HEK293T (cell line): ENCODE measurements at regions not wholly inside any gene's neighbourhood (a gene's known extent, or its start where the extent isn't known, plus 50 kb on each side); places are given as distances from the start of the nearest gene placed in this dataset.

Source experiments
- CTCF ChIA-PET: fragments of 350-600 bp; formaldehyde crosslinking; extraction: SDS; loops from one replicate; lab custom pipeline; 2021; ENCODE audit warnings: antibody characterized with exemption, inconsistent platforms; lab: Yijun Ruan, JAX
- POLR2A ChIA-PET: fragments of 350-600 bp; formaldehyde crosslinking; extraction: SDS; loops from one replicate; lab custom pipeline; 2020; ENCODE audit warnings: antibody characterized with exemption, inconsistent platforms; lab: Yijun Ruan, JAX
- DNase-seq: peaks from one replicate; pipeline ENCODE4 v3.0.0; 2012; ENCODE audit warnings: mixed read lengths; ENCODE audit errors: extremely low spot score
- ARNT ChIP-seq: fragments of 450-650 bp; IDR thresholded peaks from 2 replicates; pipeline ENCODE4 v1.6.1; 2017; ENCODE audit warnings: mild to moderate bottlenecking
- BHLHE40 ChIP-seq: fragments of 450-650 bp; IDR thresholded peaks from 2 replicates; pipeline ENCODE4 v1.6.1; 2016; ENCODE audit warnings: mild to moderate bottlenecking, moderate library complexity, borderline replicate concordance
- CTBP1 ChIP-seq: fragments of 450-650 bp; IDR thresholded peaks from 2 replicates; pipeline ENCODE4 v1.6.1; 2016; ENCODE audit warnings: borderline replicate concordance
- ELF4 ChIP-seq: fragments of 450-650 bp; IDR thresholded peaks from 2 replicates; pipeline ENCODE4 v1.6.1; 2017; ENCODE audit warnings: antibody characterized with exemption
- FOXA1 ChIP-seq: fragments of 450-650 bp; IDR thresholded peaks from 2 replicates; pipeline ENCODE4 v1.6.1; 2016; ENCODE audit warnings: mild to moderate bottlenecking
- FOXK2 ChIP-seq: fragments of 450-650 bp; IDR thresholded peaks from 2 replicates; pipeline ENCODE4 v1.6.1; 2016; ENCODE audit warnings: mild to moderate bottlenecking
- FOXM1 ChIP-seq: fragments of 450-650 bp; IDR thresholded peaks from 2 replicates; pipeline ENCODE4 v1.6.1; 2017; ENCODE audit warnings: mild to moderate bottlenecking, borderline replicate concordance
- HDGF ChIP-seq: fragments of 450-650 bp; IDR thresholded peaks from 2 replicates; pipeline ENCODE4 v1.6.1; 2017; ENCODE audit warnings: antibody characterized with exemption, borderline replicate concordance
- L3MBTL2 ChIP-seq: fragments of 450-650 bp; conservative IDR thresholded peaks from 2 replicates; pipeline ENCODE4 v1.6.1; 2016; ENCODE audit warnings: mild to moderate bottlenecking
- LEF1 ChIP-seq: fragments of 450-650 bp; IDR thresholded peaks from 2 replicates; pipeline ENCODE4 v1.6.1; 2017; ENCODE audit warnings: mild to moderate bottlenecking, borderline replicate concordance
- NFRKB ChIP-seq: fragments of 450-650 bp; IDR thresholded peaks from 2 replicates; pipeline ENCODE4 v1.6.1; 2016; ENCODE audit warnings: mild to moderate bottlenecking, moderate library complexity
- PKNOX1 ChIP-seq: fragments of 450-650 bp; IDR thresholded peaks from 2 replicates; pipeline ENCODE4 v1.6.1; 2016
- SP1 ChIP-seq: fragments of 450-650 bp; IDR thresholded peaks from 2 replicates; pipeline ENCODE4 v1.6.1; 2017
- SUZ12 ChIP-seq: fragments of 450-650 bp; IDR thresholded peaks from 2 replicates; pipeline ENCODE4 v1.6.1; 2016; ENCODE audit warnings: mild to moderate bottlenecking
- TARDBP ChIP-seq: fragments of 450-650 bp; IDR thresholded peaks from 2 replicates; pipeline ENCODE4 v1.6.1; 2016
- ZNF384 ChIP-seq: fragments of 450-650 bp; IDR thresholded peaks from 2 replicates; pipeline ENCODE4 v1.6.1; 2016

DNA sequence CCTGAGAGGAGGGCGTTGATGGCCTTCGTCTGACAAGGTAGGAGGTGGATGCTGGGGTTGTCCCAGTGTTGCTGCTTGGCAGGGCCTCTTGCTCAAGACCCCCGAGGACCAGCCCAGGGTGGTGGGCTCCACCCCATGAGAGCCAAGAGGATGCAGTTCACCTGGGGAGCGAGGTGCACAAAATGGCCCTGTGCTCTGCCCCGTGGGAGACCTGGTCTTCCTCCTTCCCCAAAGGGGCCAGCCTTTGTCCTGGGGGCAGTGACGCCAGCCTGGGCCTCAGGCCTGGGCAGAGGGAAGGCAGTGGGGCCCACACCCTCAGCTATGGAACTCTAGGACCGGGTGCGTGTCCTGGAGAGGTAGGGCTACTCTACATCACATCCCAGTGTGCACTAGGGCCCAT is 1233.3 kb downstream of the TBC1D22A start:
- ChIA-PET CTCF (no interaction called here), POLR2A (no interaction called here)
- DNase-seq, result no peak
- TF ChIP-seq L3MBTL2 (no peak), FOXM1 (no peak), LEF1 (no peak), ARNT (no peak)

GRCh38 chr22:47995264-47995627 is 1232.8 kb downstream of the TBC1D22A start:
- ChIA-PET POLR2A (no interaction called here), CTCF (no interaction called here)
- no peak for TF ChIP-seq CTBP1
- TF ChIP-seq ARNT, result no peak
- TF ChIP-seq NFRKB, result no peak
- no peak for TF ChIP-seq BHLHE40
- TF ChIP-seq LEF1, result no peak
- no peak for TF ChIP-seq ELF4
- no peak for TF ChIP-seq ZNF384
- TF ChIP-seq L3MBTL2, result no peak
- TF ChIP-seq SP1, result no peak
- no peak for TF ChIP-seq SUZ12
- TF ChIP-seq FOXM1, result no peak
- TF ChIP-seq FOXK2, result no peak
- no peak for TF ChIP-seq PKNOX1
- no peak for TF ChIP-seq HDGF

GRCh38 chr22:47994601-47995263 is 1232.3 kb downstream of the TBC1D22A start:
- POLR2A ChIA-PET, result no interaction called here
- CTCF ChIA-PET, result no interaction called here
- no peak for TF ChIP-seq TARDBP
- TF ChIP-seq ARNT, result no peak
- TF ChIP-seq ELF4, result no peak
- no peak for TF ChIP-seq FOXA1
- TF ChIP-seq PKNOX1, result no peak
- TF ChIP-seq BHLHE40, result no peak
- TF ChIP-seq L3MBTL2, result no peak
- TF ChIP-seq LEF1, result no peak
- no peak for TF ChIP-seq SP1
- TF ChIP-seq FOXK2, result no peak
- no peak for TF ChIP-seq SUZ12
- TF ChIP-seq HDGF, result no peak
- no peak for TF ChIP-seq NFRKB
- TF ChIP-seq CTBP1, result no peak
- TF ChIP-seq FOXM1, result no peak
- no peak for TF ChIP-seq ZNF384
- DNase-seq, result no peak

More at GRCh38 chr22:47995264-47995627, 1232.8 kb downstream of the TBC1D22A start:
- DNase-seq, result no peak

- ChIA-PET CTCF (no interaction called here), POLR2A (no interaction called here)
- no peak for DNase-seq
- TF ChIP-seq FOXM1, result no peak
- TF ChIP-seq FOXK2, result no peak
- TF ChIP-seq L3MBTL2, result no peak
- TF ChIP-seq ELF4, result no peak
- TF ChIP-seq SUZ12, result no peak
- TF ChIP-seq FOXA1, result no peak
- no peak for TF ChIP-seq ARNT
- TF ChIP-seq TARDBP, result no peak
- no peak for TF ChIP-seq BHLHE40
- no peak for TF ChIP-seq HDGF
- no peak for TF ChIP-seq LEF1
- TF ChIP-seq ZNF384, result no peak
- TF ChIP-seq SP1, result no peak
- no peak for TF ChIP-seq CTBP1
- TF ChIP-seq NFRKB, result no peak
- no peak for TF ChIP-seq PKNOX1
These were observed 1231.6 kb downstream of the TBC1D22A start for GRCh38 chr22:47994045-47994444.

GRCh38 chr22:47990481-47990880 is 1228.0 kb downstream of the TBC1D22A start:
- TF ChIP-seq SUZ12 (no peak), FOXK2 (no peak), CTBP1 (no peak), L3MBTL2 (no peak), FOXM1 (no peak), SP1 (no peak), ZNF384 (no peak), FOXA1 (no peak), TARDBP (no peak), ARNT (no peak), HDGF (no peak), BHLHE40 (no peak), ELF4 (no peak), LEF1 (no peak)
- no peak for DNase-seq
- POLR2A ChIA-PET, result no interaction called here
- CTCF ChIA-PET, result no interaction called here

DNA sequence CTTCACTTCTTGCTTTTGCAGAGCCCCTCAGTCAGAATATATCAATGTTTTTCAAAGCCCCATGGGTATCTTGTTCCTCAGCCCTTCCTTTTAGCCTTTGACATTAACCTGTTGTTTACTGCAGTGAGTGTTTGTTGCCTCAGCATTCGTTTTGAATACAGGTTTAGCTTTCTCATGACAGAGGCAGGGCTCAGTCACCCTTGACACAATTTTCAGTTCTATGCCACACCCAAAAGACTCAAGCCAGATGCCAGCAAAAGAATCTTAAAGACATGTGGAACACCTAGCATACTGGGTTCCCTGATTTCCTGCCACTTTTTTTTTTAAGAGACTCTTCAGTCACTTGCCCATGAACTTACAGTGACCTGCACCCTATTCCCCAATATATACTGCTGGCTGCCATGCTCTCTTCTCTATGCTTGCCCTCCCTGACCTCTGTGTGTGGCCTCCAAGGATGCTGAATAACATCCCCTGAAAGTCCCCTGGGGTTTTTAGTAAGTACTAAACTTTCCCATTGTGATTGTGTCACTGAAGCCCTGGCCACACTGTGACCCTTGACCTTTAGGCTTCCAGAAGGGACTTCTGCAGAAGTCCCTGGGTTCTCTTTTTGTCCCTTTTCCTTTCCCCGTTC is 1225.5 kb downstream of the TBC1D22A start:
- CTCF ChIA-PET, result no interaction called here
- TF ChIP-seq L3MBTL2 (no peak), ZNF384 (no peak), FOXK2 (no peak), SUZ12 (no peak), FOXA1 (no peak), NFRKB (no peak), FOXM1 (no peak), LEF1 (no peak)
- POLR2A ChIA-PET, result no interaction called here
- DNase-seq, result no peak
